ENCODE measurements at regions not wholly inside any gene's neighbourhood (a gene's known extent, or its start where the extent isn't known, plus 50 kb on each side); places are given as distances from the start of the nearest gene placed in this dataset.

GRCh38 chr5:17163221-17163620, 54.2 kb upstream of the BASP1 start:
- TF ChIP-seq CTCF (conservative IDR thresholded peaks at IDR 0.05; ENCODE audit: low read depth, low read length) (no peak), EZH2 (IDR thresholded peaks at IDR 0.05; ENCODE audit: borderline replicate concordance, low read depth, low read length, poor library complexity, severe bottlenecking) (no peak)
